ENCODE measurements at regions not wholly inside any gene's neighbourhood (a gene's known extent, or its start where the extent isn't known, plus 50 kb on each side); places are given as distances from the start of the nearest gene placed in this dataset.
"Not testable (repeated sequence)": the region's sequence is repeated elsewhere in the genome, so short reads cannot be mapped to it uniquely, and the experiment has no call there.

DNA sequence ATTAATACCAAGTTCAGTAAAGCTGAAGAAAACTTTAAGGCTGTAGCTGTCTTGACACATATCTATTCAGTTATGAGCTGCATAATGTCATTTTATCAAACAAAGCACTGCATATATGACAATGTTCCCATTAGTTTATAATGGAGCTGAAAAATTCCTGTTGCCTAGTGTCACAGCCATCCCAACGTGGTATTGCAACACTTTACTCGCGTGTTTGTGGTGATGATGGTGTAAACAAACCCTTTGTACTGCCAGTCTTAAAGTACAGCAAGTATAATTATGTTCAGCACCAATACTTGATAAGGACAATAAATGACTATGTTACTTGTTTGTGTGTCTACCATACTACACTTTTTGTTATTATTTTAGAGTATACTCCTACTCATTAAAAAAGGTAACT lies 1415.6 kb upstream of the PCDH7 start:
- no peak for DNase-seq (ENCODE audit: low spot score)

- DNase-seq (ENCODE audit: low spot score) = no peak
These were observed 1412.9 kb upstream of the PCDH7 start for GRCh38 chr4:29307256-29307655.

DNA sequence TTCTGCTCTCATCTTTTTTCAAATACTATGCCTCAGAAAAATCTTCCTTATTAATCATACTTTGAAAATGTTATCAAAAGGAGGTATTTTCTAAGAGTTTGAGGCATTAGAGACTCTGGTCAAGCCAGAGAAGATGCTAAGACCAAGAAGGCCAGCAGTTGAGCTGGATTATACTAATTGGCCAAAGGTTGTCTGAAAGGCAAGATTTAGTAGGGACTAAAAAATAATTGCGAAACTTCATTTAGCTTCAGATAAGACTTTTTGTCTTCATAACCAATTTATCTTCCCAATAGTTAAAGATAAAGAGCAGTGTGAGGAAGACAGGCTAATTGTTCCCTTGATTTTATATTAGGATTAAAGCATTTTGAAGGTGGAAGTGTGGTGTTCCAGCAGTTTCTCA lies 1412.4 kb upstream of the PCDH7 start:
- DNase-seq (ENCODE audit: low spot score) = no peak

- no peak for DNase-seq (ENCODE audit: low spot score)
These were observed 1411.1 kb upstream of the PCDH7 start for GRCh38 chr4:29309050-29309449.

- no peak for DNase-seq (ENCODE audit: low spot score)
These were observed 1409.9 kb upstream of the PCDH7 start for GRCh38 chr4:29310252-29310651.

- DNase-seq (ENCODE audit: low spot score) = no peak
These were observed 1408.9 kb upstream of the PCDH7 start for GRCh38 chr4:29311247-29311646.

DNA sequence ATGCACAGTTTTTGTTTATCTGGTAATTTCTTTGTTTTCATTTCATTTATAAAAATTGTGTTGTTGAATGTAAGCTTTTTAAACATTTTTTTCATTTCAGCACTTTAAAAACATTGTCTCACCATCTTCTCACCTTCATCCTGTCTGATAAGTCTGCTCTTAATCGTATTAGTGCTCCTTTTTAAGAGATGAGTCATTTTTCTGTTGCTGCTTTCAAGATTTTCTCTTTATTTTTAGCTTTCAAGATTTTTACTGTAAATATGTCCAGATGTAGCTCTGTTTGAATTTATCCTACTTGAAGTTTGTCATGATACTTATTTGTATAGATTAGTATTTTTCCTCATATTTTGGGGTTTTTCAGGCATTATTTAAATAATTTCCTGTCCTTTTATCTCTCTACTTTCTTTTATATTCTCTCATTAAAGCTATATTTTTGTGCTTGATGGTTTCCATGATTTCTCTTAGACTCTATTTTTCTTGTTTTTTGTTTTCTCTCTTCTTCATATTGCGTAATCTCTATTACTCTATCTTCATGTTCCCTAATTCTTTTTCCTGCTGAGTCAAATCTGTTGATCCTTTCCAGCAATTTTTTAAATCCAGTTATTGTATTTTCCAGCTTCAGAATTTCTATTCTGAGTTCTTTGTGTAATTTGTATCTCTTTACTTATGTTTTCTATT lies 1400.4 kb upstream of the PCDH7 start:
- no peak for DNase-seq (ENCODE audit: low spot score)

GRCh38 chr4:29320947-29321620 lies 1399.1 kb upstream of the PCDH7 start:
- DNase-seq (ENCODE audit: low spot score) = no peak

DNA sequence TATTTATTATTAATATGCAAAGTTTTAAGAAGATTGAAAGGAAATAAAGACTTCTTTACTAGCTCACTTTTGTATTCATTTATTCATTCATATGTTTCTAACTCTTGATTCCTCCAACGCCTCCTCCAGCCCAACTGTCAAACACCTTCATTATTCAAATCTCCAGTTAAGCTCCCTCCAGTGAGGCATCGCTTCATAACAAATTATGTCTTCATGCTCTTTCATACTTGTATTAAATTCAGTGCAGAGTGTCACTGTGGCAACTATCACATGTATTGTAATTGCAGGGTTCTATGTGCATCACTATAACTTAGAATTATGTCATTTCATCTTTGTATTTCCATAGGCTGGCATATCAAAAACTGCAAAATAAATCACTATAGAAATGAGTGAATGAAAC lies 1394.2 kb upstream of the PCDH7 start:
- DNase-seq (ENCODE audit: low spot score) = no peak

DNA sequence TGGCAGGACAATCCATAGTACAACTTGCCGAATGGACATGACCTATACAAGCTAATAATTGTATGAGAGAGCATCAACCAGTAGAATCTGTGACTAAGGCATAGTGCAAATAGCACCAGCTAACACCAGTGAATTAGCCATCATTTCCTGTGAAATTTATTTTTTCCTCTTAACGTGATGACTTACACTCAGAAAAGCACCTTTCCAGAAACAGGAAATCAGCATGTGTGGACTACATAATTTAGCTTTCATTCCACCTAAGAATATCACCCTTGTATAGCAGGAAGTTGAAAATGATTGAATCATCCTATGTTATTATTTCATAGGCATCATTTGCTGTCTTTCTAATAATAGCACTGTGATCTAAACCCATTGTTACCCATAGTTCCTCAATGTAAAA lies 1393.4 kb upstream of the PCDH7 start:
- no peak for DNase-seq (ENCODE audit: low spot score)

GRCh38 chr4:29336861-29337260 lies 1383.3 kb upstream of the PCDH7 start:
- no peak for DNase-seq (ENCODE audit: low spot score)

GRCh38 chr4:29372971-29373370 lies 1347.2 kb upstream of the PCDH7 start:
- no peak for DNase-seq (ENCODE audit: low spot score)

DNA sequence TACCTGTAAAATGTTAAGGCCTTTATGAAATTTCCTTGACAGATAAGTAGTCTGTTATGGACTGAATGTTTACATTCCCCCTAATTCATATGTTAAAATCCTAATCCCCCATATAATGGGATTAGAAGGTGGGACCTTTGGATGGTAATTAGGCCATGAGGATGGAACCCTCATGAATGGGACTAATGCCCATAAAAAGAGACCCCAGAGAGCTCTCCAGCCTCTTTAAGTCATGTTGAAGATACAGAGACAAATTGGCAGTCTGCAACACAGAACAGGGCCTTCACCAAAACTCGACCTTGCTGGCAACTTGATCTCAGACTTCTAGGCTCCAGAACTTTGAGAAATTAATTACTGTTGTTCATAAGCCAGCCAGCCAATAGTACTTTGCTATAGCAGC lies 1344.5 kb upstream of the PCDH7 start:
- DNase-seq (ENCODE audit: low spot score) = no peak

DNA sequence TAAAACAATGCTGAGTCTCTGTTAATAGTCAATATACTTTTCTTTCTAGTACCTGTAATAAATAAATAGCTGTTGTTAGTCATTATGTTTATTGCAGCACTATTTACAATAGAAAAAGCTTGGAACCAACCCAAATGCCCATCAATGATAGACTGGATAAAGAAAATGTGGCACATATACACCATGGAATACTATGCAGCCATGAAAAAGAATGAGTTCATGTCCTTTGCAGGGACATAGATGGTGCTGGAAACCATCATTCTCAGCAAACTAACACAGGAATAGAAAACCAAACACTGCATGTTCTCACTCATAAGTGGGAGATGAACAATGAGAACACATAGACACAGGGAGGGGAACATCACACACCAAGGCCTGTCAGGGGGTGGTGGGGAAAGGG lies 1341.9 kb upstream of the PCDH7 start:
- not testable (repeated sequence) for DNase-seq (ENCODE audit: low spot score)

GRCh38 chr4:29390921-29391320 lies 1329.2 kb upstream of the PCDH7 start:
- no peak for DNase-seq (ENCODE audit: low spot score)

DNA sequence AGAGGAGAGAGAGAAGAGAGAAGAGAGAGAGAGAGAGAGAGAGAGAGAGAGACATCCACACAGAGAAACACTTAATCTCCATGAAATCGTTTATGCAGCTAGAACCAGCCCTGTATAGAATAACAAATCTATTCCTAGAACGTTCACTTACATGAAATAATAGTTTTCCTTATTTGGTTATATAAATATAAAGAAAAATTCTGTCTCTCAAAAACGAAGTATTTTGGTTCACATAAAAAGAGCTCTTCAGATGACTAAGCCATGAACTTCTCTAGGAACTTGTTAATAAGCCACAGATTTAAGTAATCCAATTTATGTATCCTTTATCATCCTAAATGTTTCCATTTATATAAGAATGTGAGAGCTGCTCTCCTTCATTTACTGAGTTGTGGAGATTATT lies 1315.1 kb upstream of the PCDH7 start:
- DNase-seq (ENCODE audit: low spot score) = no peak

- DNase-seq (ENCODE audit: low spot score) = no peak
These were observed 1304.4 kb upstream of the PCDH7 start for GRCh38 chr4:29415771-29416170.

DNA sequence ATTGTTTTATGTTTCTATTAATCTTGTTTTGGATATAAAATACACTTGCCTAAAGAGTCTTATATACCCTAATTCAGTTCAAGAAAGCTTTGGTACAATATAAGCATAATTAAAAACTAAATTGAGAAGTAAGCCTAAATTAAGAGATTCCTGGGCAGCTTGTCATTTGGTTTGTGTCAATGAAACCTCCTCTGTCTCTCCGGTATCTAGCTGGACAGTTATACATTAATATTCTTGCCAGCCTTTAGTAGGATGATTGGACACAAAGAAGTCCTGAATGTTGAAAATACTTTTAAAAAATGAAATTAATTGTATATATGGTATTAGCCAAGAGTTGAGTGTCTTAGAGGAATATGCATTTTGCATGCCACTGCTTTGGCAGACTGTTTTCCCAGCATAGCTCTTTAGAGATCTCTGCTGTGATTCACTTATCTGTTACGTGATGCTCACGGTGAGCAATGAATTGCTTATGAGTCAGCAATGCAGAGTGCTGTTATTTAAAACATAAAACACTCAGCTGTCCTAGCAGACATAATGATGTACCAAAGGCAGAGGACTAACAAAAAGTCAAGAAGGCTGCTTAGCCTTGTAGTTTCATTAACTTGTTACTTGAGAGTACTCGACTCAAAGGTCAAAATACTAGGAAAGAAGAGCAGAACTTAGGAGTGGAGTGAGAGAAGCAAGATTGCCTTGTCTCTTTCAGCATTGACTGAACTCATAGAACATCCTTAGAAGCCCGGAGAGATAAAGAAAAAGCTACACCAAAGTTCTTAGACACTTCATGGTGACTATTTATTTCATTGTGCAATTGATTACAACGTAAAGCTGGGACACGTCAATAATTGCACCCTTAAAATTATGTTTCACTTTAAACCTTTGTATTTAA lies 1296.1 kb upstream of the PCDH7 start:
- no peak for DNase-seq (ENCODE audit: low spot score)

GRCh38 chr4:29453303-29453820 lies 1266.8 kb upstream of the PCDH7 start:
- DNase-seq (ENCODE audit: low spot score) = no peak

DNA sequence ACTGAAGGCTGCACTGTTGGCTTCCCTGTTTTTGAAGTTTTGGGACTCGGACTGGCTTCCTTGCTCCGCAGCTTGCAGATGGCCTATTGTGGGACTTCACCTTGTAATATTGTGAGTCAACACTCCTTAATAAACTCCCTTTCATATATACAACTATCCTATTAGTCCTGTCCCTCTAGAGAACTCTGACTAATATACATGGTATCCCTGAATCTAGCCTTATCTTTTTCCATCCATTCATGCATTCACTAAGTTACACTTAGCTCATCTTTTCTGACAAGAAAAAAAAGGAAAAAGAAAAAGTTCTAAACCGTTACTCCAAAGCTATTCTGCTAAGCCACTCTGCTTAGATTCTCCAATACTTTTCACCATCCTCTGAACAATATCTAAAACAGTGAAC lies 1260.2 kb upstream of the PCDH7 start:
- DNase-seq (ENCODE audit: low spot score) = no peak

DNA sequence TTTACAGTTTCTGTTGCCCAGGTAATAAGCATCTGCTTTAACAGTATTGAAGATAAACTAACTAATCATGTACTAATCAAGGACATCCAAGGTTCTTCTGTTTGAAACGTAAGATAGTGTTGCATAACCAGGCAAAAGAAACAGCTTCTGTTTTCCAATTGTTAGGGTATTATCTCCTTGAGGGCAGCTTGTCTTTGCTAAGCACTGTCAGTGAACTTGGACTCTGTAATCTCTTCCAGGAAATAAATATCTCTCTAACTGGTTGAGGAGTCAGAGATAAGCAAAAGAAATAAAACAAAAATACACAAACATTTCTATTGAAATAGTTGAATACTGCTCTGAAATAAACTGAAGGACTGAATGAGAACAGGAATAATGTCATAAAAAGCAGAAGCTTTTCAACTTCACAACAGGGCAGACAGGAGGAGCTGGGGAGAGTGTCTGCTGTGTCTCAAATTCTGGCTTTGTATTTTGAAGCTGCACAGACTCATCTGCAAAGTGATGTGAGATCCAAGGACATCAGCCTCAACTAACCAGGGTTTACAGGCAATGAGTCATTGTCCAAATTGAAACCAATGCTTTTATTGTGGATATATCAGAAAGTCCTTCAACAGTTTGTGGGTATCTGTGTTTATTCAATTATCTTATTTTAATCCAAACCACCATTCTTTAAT lies 1253.0 kb upstream of the PCDH7 start:
- DNase-seq (ENCODE audit: low spot score) = no peak
